Hypothalamus (tissue), 51 donors: ENCODE measurements at regions not wholly inside any gene's neighbourhood (a gene's known extent, or its start where the extent isn't known, plus 50 kb on each side); places are given as distances from the start of the nearest gene placed in this dataset.
"Not testable (repeated sequence)": the region's sequence is repeated elsewhere in the genome, so short reads cannot be mapped to it uniquely, and the experiment has no call there.

Source experiments
- DNase-seq, 51 donors: peaks; one replicate each; lab custom pipeline; 2025; lab: John Stamatoyannopoulos, UW

GRCh38 chr10:113479346-113480080 lies 73.3 kb upstream of the HABP2 start:
- DNase-seq: no peak

GRCh38 chr10:113480081-113480360 lies 72.8 kb upstream of the HABP2 start:
- no peak for DNase-seq

- no peak for DNase-seq
These were observed 71.9 kb upstream of the HABP2 start for GRCh38 chr10:113480851-113481502.

GRCh38 chr10:113484487-113484886 lies 68.4 kb upstream of the HABP2 start:
- DNase-seq: no peak

GRCh38 chr10:113485736-113486135 lies 67.1 kb upstream of the HABP2 start:
- no peak for DNase-seq

- DNase-seq: no peak
These were observed 66.3 kb upstream of the HABP2 start for GRCh38 chr10:113486531-113486930.

GRCh38 chr10:113487154-113487553 lies 65.7 kb upstream of the HABP2 start:
- no peak for DNase-seq

GRCh38 chr10:113488186-113488585 lies 64.7 kb upstream of the HABP2 start:
- no peak for DNase-seq

GRCh38 chr10:113489522-113489921 lies 63.3 kb upstream of the HABP2 start:
- not testable (repeated sequence) for DNase-seq

GRCh38 chr10:113491967-113492565 lies 60.8 kb upstream of the HABP2 start:
- peak in 1 of 51 donors; percentile 8 for DNase-seq

- DNase-seq: no peak
These were observed 59.7 kb upstream of the HABP2 start for GRCh38 chr10:113493195-113493594.

- DNase-seq: no peak
These were observed 59.0 kb upstream of the HABP2 start for GRCh38 chr10:113493882-113494301.

- DNase-seq: peak in 14 of 51 donors; percentile 9 to 43 (median 26)
These were observed 58.1 kb upstream of the HABP2 start for GRCh38 chr10:113494761-113495160.

GRCh38 chr10:113495553-113495952 lies 57.3 kb upstream of the HABP2 start:
- DNase-seq: no peak

GRCh38 chr10:113496111-113497109 lies 56.4 kb upstream of the HABP2 start:
- DNase-seq: no peak

GRCh38 chr10:113497198-113497597 lies 55.7 kb upstream of the HABP2 start:
- no peak for DNase-seq

GRCh38 chr10:113498997-113499396 lies 53.9 kb upstream of the HABP2 start:
- DNase-seq: no peak

GRCh38 chr10:113499806-113500205 lies 53.0 kb upstream of the HABP2 start:
- no peak for DNase-seq

- DNase-seq: not testable (repeated sequence)
These were observed 51.8 kb upstream of the HABP2 start for GRCh38 chr10:113501031-113501430.
